Epidermal melanocyte (primary cell): ENCODE measurements at regions not wholly inside any gene's neighbourhood (a gene's known extent, or its start where the extent isn't known, plus 50 kb on each side); places are given as distances from the start of the nearest gene placed in this dataset.

ENCODE experiments used
- DNase-seq: peaks from one replicate; pipeline ENCODE4 v3.0.0; 2011; ENCODE audit warnings: low spot score; ENCODE audit not compliant: insufficient read length

DNA sequence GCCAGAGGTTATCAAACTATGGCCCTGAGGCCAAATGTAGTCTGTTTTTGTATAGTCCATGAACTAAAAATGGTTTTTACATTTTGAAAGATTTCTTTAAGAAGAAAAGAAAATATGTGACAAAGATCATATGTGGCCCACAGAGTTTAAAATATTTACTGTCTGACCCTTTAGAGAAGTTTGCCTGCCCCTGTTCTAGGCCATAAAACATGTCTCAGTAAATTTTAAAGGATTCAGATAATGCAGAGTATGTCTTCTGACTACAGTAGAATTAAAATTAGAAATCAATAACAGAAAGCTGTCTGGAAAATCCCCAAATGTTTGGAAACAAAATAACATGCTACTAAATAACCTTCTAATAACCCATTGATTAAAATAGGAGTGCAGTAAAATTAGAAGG lies 86.3 kb downstream of the KCNRG start:
- DNase-seq, result no peak

DNA sequence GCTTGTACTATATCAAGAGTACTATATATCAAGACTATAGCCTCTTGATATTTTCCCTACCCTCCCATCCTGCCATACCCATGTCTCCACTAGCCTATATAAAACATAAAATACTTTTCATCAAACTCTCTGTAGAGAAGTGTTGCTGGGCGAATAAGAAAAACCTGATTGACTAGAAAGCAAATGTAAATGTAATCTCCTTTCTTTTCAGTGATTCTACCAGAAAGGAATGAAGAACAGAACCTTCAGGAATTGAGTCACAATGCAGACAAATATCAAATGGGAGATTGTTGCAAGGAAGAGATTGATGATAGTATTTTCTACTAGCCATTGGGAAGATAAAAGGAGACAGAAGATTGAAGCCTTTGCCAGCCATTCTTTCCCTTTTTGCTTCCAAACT lies 89.2 kb downstream of the KCNRG start:
- no peak for DNase-seq

DNA sequence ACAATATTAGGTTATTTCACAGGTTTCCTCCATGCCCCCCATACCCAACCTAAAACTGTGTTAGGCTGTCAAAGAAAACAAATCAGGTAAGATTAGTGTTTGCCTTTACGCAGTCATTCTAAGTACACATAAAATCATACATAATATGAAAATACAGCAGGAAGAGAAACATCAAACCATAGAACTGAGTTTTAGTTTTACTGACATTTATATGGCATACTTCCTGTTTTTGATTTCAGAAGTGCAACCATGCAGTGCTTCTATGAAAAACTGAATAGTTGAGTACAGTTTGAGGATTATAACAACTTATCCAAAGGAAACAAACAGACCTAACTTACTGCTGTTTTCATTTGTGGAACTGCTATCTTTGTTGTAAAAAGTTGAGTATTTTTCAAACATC lies 91.3 kb downstream of the KCNRG start:
- no peak for DNase-seq

DNA sequence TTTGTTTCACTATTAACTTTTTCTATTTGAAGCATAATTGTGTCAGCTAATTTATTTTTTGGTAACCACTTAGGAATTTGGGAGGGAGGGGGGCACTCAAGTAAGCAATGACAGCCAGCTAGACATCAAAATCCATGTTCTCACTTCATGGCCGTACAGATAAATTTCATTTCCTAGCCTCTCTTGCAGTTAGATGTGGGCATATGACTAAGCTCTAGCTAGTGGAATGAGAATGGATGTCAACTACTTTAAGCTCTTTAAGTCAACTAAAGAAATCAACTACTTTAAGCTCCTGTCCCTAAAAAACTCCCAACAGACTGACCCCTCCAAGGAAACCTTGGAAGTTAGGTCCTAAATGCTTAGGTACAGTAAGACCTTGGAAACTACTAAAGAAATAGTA lies 92.0 kb downstream of the KCNRG start:
- no peak for DNase-seq

DNA sequence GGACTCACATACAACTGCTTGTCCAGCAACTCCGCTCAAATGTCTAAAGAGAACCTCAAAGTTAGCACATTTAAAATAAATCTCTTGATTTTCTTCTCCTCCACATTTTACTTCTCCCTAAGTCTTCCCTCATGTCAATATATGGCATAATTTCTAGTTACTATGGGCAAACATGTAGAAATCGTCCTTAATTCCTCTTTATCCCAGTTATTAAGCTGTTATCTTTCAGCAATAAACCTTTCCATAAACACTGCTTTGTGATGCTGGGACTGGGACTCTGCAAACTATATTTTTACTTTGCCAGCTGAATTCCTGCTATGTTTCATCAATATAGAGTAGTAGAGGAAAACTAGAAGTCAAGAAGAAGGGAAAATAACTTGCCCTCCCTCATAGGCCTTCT lies 99.7 kb downstream of the KCNRG start:
- no peak for DNase-seq

DNA sequence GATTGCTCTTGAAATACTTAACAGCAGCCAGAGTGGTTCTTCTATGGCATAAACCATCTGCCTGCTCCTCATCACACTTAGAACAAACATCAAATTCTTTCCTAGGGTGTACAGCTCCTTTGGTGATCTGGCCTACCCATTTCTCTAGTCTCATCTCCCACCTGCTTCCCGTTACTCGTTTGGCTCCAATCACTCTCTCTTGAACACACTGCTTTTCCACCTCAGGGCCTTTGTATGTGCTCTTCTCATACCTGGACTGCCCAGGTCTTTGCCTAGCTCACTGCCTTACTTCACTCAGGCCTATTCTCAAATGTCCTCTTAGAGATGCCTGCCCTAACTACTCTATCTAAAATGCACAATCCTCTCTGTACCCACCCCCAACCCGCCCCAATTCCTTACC lies 100.5 kb downstream of the KCNRG start:
- no peak for DNase-seq

DNA sequence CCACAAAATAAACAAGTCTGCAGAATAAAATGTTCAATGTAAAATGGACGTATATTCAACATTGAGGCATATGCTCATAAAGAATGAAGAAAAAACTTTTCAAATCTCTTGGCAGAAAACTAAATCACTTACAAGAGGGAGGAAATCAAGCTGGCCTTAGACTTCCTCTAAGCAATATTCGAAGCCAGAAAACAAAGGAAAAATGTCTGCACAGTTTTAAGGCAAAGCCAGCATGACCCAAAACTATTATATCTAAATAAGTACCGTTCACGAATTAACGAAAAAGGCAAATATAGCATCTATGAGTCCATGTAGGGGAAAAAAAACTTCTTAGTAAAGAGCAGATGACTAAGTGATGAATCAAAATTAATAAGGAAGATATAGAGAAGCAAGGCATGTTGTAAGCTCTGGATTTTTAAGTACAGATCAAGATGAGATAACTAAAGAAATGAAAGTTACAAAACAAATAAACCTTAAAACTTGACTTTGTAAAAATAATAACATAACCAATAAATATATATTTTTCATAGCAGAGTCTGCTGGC lies 101.3 kb downstream of the KCNRG start:
- no peak for DNase-seq

DNA sequence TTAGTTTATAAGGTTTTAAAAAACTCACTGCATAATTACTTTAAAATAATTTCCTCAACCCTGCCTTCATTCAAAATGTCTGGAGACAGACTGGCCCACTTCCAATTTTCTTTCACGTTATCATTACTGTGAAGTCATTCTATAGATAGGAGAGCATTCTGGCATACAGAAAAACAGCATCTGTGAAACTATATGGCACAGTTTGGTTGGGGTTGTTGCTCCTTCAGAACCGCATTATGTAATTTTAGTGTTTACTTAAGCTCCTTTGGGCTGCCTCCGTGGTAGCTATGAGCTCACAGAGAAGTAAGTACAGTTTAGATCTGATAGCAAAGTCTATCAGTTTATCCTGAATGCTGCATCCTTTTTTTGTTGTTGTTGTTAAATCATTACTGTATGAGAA lies 104.3 kb downstream of the KCNRG start:
- no peak for DNase-seq

DNA sequence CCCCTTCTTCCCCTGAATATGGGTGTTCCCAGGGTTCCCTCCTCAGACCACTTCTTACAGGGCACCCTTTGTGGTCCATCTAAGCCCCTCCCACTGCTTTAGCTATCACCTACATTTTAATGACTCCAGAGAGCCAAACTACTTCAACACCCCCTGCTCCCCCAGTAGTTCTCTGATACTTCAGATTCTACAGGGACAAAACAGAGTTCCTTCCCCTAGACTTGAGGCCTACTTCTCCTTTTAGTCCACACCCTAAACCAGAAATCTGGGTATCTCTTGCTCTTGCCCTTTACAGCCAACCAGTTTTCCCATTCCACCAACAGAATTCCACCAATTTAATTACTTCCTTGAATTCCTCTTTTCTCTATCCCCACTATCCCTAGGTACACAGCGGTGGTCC lies 107.2 kb downstream of the KCNRG start:
- no peak for DNase-seq

DNA sequence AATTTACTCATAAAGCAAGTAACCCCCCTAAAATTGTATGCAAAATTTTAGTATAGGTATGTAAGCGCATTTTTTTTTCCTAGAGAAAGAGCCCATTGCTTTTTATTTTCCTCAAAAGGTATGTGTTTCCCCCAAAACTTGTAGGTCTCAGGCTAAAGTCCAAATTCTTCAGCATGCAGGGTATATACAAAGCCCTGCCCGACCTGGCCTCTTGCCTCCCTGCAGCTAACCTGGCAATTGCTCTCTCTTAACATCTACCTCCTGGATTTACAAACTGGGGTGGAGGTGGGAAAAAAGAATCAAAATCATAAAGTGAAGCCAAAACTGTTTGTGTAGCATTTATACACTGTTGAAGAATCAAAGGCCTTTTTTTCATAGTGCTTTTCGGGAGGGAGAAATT lies 107.8 kb downstream of the KCNRG start:
- no peak for DNase-seq

DNA sequence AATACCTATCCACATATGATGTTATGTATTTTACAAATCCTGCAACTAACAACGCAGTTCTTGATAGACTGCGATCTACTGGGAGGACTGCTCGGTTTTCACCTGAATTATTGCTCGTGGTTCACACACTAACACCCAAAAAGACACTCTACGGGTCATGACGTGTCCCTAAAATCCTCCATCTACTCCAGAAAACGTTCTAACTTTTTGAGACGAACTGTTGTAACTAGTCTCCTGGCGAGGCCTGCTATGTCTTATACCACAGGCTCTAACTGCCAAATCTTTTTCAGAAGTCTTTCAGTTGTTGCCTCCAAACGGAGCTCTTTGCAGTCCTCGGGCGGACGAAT lies 108.2 kb downstream of the KCNRG start:
- no peak for DNase-seq

DNA sequence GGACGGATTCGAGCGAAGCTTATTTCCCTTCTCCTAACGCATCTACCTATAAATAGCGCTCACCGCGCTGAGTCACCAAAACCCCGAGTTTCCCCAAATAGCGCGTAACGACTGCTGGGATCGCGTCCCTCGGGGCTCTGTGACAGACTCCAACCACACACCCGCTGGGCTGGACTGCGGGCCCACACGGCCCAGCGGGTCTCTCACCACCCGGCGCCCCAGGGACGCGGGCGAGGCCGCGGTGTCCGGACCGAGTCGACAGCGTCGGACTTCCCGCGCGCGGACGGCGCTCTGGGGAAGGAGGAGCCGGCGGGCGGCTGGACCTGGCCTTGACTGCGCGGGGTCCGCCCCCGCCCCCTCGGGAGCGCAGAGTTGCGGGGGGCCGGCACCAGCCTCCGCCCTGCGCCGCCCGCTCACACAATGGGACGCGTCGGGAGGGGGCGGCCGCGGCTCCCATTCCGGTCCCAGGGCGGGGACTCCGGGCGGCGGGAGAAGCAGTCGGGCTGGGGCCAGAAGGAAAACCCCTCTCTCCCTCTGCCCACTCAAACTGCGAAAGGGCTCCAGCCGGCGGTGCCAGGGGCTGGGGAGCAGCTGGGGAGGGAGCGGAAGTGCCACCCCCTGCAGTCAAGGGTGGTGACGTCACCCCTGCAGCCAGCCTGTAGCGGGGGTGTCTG lies 108.8 kb downstream of the KCNRG start:
- peak; percentile 98 for DNase-seq

DNA sequence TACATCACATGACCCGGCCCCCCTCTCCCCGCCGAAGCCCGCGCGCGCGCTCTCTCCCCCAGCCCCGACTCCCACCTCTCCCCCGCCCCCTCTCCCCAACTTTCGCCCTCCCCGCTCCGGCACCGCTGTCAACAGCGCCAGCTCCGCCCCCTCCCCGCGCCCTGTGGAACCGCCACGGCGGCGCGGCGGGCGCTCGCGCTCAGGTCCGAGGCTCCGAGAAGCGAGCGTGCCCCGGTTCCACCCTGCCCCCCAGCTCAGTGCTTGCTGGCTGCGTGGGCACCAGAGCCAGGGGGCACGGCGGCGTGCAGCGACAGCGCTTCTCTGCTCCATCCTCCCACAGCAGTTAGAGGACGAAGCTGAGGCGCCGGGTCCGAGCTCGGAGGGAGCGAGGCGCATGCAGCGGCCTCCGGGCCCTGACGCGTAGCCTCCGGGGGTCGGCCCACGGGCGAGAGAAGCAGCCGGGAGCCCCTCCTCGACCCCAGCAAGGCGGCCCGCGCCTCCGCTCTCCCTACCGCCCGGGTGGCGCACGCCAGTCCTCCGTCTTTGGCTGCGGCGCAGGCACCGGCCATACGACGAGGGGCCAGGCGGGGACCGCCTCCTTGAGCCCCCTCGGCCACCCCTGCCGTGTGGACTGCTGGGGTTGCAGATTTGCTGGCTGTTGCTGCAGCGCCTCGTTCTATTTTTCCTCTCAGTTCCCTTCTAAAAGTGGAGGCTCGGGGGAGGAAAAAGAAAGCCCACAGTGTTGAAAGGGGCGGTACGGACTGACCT lies 109.5 kb downstream of the KCNRG start:
- DNase-seq, result no peak

DNA sequence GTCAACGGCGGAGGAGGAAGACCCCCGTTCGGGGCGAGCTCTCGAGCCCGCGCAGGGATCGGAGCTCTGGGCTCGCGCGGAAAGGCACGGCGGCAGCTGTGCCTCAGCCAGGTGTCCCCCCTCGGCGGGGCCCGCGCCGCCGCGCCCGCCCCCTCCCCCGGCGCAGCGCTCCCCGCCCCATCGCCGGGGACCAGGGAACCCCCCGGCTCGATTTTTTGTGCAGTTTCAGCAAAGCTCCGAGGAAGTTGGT lies 110.0 kb downstream of the KCNRG start:
- no peak for DNase-seq

DNA sequence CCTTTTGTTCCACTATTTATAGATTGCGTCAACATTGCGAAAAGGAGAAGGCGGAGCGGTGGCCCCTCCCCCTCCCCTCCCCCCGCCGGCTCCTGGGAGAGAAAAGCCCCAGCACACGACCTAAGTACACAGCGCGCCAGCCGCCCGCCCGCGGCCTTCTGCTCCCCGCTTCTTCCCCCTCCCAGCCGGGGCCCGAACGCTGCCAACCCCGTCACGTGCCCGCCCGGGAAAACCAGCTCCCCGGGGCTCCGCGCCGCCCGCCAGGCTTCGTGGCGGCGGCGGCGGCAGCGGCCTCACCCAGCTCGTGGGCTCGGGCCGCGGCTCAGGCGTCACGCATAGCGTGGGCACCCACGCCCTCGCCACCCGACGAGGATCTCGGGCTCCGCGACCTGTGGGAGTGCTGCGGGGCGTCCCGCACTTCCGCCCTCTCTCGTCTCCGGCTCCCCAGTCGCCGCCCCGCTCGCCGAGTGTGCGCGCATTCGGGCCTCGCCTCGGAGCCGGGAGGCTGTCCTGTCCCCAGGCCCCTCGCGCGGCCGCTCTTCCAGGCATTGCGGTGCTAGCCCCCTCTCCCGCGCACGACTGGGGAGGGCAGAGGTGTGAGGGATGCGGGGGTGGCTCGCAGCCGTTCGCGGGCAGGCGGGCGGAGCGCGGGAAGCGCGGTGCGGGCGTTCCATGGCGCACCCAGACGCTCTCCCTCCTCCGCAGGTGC lies 110.5 kb downstream of the KCNRG start:
- peak; percentile 93 for DNase-seq

DNA sequence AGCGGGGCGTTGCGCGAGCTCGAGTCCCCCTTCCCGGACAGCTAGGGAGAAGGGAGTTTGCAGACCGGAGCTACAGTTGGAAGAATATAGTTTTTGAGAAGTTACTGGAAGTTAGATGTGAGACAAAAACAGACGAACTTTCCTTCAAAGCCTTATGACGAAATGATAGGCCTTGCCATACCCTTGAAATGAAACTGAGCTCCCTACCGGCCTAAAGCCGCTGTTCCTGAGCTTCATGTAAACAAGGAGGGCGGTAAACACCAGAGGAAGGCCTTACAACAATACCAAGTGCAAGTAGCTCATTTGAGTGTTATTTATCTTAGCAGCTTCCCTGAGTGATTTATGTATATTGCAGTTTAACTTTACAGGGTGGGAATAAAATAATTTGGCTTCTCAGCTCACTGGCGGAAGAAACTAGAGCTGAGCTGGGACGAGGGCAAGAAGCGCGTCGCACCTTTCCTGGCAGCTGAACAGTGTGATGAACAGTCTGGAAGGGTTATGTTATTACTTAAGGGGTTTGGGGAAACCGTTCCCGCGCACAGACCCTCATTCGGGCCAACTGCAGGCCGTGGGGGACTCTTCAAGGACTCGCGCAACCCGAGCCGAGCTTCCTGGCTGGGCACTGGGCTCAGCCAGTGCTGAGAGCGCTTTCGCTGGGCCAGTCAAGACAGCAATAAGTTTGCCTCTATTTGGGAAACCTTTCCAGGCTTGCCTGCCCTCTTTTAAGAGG lies 111.2 kb downstream of the KCNRG start:
- no peak for DNase-seq

DNA sequence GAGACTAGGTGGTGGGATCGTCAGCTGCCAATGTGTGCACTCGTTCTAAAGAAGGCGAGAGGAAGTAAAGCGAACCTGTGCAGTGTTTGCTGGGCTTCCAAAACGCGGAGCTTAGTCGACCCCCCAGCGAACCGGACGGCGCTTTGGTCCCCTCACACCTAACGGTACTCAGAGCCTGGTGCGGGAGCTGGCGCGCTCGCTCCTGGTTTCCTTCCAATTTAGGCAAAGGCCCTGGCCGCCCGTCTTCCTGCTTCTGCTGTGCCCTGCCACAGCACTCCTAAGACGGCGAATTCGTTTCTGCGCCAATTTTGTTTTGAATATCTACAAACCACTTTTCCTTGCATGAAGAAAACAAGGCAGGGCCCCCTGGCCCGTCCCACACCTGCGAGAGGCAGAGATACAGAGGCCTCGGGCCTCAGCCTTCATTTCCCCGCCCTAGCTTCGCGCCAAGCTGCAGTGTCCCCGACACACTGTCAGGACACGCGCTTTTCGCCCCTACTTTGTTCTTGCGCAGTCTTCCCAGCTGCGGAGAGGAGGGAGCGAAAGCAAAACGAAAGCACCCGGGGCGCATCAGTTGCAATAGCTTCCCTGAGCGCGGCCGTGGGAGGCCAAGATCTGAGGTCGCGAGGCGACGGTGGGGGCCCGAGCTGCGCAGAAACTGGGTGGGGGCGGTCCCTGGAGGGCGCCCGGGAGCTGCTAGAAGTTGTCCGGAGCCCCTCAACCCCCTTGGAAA lies 111.9 kb downstream of the KCNRG start:
- DNase-seq, result no peak

DNA sequence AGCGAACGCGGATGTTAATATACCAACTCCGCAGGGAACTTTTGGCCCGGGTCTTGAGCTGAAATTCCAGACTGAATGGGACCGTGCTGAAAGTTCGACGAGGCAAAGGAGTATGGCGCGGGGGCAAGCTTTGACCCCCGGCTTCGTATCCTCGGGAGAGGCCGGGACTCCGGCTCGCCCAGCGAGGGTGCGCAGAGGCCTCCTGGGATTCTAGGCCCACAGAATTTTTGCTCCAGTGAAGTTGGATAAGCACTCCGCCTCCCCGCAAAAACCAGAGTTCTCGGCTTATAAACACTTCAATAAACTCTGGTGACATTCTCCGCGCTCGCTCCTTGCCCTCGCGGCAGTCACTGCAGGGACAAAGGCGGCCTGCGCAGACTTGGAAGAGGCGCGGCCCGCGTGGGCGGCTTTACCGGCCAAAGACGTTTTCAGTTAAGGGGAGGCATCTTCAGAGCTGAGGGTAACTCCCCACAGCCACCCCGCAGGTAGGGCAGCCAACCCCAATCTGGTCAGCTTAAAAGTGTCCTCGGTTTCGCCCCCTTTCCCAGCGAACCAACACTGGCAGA lies 112.6 kb downstream of the KCNRG start:
- DNase-seq, result no peak

DNA sequence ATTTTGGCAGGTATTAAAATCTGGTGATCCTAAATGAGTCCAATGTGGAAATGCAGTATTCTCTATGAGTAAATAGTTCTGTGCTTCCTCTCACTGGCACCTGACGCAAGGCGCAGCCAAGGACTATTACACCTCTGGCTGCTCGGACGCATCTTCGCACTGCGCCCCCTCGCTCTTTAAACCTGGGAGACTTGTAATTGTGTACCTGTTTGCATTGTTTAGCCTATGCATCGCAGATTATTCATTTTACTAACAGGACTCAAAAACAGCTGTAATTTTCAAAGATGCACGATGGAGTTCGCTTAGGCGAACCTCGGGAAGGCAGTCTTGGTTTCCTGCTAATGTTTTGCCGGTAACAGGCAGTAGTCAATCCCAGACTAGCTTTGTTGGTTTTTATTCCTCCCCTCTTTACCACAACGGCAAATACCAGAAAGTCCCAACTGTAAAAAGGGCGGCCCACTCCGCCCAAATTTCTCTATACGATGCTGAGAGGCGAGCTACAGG lies 113.2 kb downstream of the KCNRG start:
- no peak for DNase-seq

DNA sequence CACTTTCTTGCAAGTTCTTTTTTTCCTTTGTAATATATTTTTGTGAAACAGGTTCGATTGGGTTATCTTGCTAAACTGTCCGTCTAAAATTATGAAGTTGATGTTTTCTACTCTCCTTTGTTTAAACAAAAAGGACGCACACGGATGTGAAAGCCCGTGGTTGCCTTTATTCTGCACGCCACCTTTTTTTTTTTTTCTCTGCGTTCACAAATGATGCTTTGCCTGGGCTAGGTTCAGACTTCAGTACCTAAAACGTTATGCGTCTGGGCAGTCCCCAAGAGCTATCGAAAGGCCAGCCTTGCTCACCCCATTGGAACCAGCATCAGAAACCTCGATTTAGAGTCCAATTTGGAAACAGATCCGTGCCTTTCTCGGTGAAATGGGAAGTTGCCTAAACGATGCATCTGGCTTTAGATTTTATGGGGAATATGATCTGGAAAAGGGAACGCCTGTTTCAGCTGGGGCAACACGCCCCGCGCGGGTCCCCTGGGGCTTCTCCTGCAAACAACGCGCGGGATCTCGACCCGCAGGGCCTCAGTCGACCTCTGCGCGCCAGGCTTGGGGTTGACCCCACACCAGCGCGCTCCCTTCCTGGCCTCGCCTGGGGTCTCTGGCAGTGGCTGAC lies 113.9 kb downstream of the KCNRG start:
- no peak for DNase-seq
